ENCODE measurements at regions not wholly inside any gene's neighbourhood (a gene's known extent, or its start where the extent isn't known, plus 50 kb on each side); places are given as distances from the start of the nearest gene placed in this dataset.

- ATAC-seq = no peak
- H3K27ac ChIP-seq = no peak overlapping the region
- H3K4me3 ChIP-seq = no peak overlapping the region
- TF ChIP-seq CTCF (IDR thresholded peaks at IDR 0.05) (no peak), EP300 (IDR thresholded peaks at IDR 0.05) (no peak), POLR2AphosphoS5 (IDR thresholded peaks at IDR 0.05) (no peak), POLR2A (IDR thresholded peaks at IDR 0.05) (no peak)
- no peaks in the 10 kb centered on the region for H3K4me1 ChIP-seq
- H3K27me3 ChIP-seq = peaks cover 55% of the 10 kb centered on the region
- H3K36me3 ChIP-seq = no peaks in the 10 kb centered on the region
- peaks cover 0 to under 1% (median 0%) of the 10 kb centered on the region in 3 donors for H3K9me3 ChIP-seq
- WGBS, 2 donors (ENCODE audit: low coverage in 1 of 2) = 67 to 100% methylated on average over 1 of the region's 1 CpG
Measured at GRCh38 chr11:44383246-44383645, 73.3 kb upstream of the ALX4 start.

GRCh38 chr11:44387415-44387814 is 77.5 kb upstream of the ALX4 start:
- Histone ChIP-seq H3K27me3 (peaks cover 47% of the 10 kb centered on the region), H3K27ac (no peak overlapping the region), H3K9me3 (peaks cover 0 to 24% (median 0%) of the 10 kb centered on the region in 3 donors), H3K4me1 (no peaks in the 10 kb centered on the region), H3K36me3 (no peaks in the 10 kb centered on the region), H3K4me3 (no peak overlapping the region)
- 58 to 80% methylated on average over 4 of the region's 4 CpGs for WGBS, 2 donors (ENCODE audit: low coverage in 1 of 2)
- no peak for TF ChIP-seq EP300 (IDR thresholded peaks at IDR 0.05)
- no peak for TF ChIP-seq POLR2AphosphoS5 (IDR thresholded peaks at IDR 0.05)
- TF ChIP-seq POLR2A (IDR thresholded peaks at IDR 0.05) = no peak
- no peak for TF ChIP-seq CTCF (IDR thresholded peaks at IDR 0.05)
- no peak for ATAC-seq

GRCh38 chr11:44387825-44388224 is 77.9 kb upstream of the ALX4 start:
- 73 to 79% methylated on average over 3 of the region's 3 CpGs for WGBS, 2 donors (ENCODE audit: low coverage in 1 of 2)
- ATAC-seq = no peak
- Histone ChIP-seq H3K27me3 (peaks cover 43% of the 10 kb centered on the region), H3K27ac (no peak overlapping the region), H3K36me3 (no peaks in the 10 kb centered on the region), H3K9me3 (peaks cover 0 to 24% (median 0%) of the 10 kb centered on the region in 3 donors), H3K4me1 (no peaks in the 10 kb centered on the region), H3K4me3 (no peak overlapping the region)
- TF ChIP-seq POLR2A (IDR thresholded peaks at IDR 0.05) = no peak
- TF ChIP-seq CTCF (IDR thresholded peaks at IDR 0.05) = no peak
- no peak for TF ChIP-seq EP300 (IDR thresholded peaks at IDR 0.05)
- no peak for TF ChIP-seq POLR2AphosphoS5 (IDR thresholded peaks at IDR 0.05)

GRCh38 chr11:44388828-44389657 is 79.1 kb upstream of the ALX4 start:
- Histone ChIP-seq H3K27ac (no peak overlapping the region), H3K36me3 (no peaks in the 10 kb centered on the region), H3K9me3 (peaks cover 0 to 27% (median 0%) of the 10 kb centered on the region in 3 donors), H3K4me1 (no peaks in the 10 kb centered on the region), H3K4me3 (no peak overlapping the region), H3K27me3 (peaks cover 39% of the 10 kb centered on the region)
- 19% methylated on average over 6 to 9 of the region's 10 CpGs for WGBS, 2 donors (ENCODE audit: low coverage in 1 of 2)
- no peak for ATAC-seq
- TF ChIP-seq EP300 (IDR thresholded peaks at IDR 0.05) (no peak), POLR2A (IDR thresholded peaks at IDR 0.05) (no peak), CTCF (IDR thresholded peaks at IDR 0.05) (no peak), POLR2AphosphoS5 (IDR thresholded peaks at IDR 0.05) (no peak)

Data from gastroesophageal sphincter (tissue), 4 donors.